HG02973 (cell line): ENCODE measurements at regions not wholly inside any gene's neighbourhood (a gene's known extent, or its start where the extent isn't known, plus 50 kb on each side); places are given as distances from the start of the nearest gene placed in this dataset.

ENCODE experiments used
- ATAC-seq: cut with Tn5 transposase; IDR thresholded peaks from one replicate; pipeline ENCODE4 v1.9.1; 2021; ENCODE audit warnings: moderate library complexity; ENCODE audit not compliant: unreplicated experiment

GRCh38 chr12:115473257-115473956, 789.4 kb upstream of the TBX3 start:
- ATAC-seq: no peak

GRCh38 chr12:115472852-115473251, 788.9 kb upstream of the TBX3 start:
- ATAC-seq: no peak

GRCh38 chr12:115470977-115471376, 787.0 kb upstream of the TBX3 start:
- no peak for ATAC-seq

- no peak for ATAC-seq
Observed at GRCh38 chr12:115470526-115470925, 786.6 kb upstream of the TBX3 start.

DNA sequence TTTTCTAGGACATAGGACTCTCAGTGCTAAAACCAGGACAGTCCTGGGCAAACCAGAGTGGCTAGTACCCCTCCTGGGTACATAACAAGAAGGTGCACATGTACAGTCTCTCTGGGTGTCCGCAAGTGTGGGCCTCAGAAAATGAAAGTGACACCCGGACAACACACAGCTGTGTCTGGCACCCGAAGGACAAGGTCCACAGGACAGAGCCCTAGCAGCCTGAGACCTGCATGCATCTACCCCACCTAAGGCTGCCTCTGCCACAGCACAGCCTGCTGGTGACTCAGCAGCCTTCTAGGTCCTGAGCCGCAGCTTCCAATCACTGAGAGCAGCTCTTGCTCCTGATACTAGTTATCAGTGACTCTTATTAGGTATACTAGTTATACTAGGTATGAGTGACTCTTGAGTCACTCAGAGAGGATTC, 784.1 kb upstream of the TBX3 start:
- no peak for ATAC-seq

GRCh38 chr12:115467531-115467930, 783.6 kb upstream of the TBX3 start:
- no peak for ATAC-seq

DNA sequence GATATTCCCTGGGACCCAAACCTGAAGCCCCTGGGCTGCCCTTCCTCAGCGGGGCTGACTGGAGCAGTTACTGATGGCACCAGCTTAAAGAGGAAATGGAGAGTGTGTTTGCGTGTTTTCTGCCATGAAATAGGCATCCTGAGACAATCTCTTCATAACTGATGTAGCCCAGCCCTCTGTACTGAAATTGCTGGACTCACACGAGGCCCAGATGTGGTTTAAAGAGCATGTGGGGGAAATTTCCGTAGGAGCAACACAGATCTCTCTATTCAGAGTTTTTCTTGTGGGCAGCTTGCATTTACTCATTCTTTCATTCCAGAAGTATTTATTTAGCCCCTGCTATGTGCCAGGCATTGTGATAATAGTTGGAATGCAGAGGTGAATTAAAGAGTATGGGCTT, 782.1 kb upstream of the TBX3 start:
- no peak for ATAC-seq

GRCh38 chr12:115464661-115465060, 780.7 kb upstream of the TBX3 start:
- ATAC-seq: no peak

DNA sequence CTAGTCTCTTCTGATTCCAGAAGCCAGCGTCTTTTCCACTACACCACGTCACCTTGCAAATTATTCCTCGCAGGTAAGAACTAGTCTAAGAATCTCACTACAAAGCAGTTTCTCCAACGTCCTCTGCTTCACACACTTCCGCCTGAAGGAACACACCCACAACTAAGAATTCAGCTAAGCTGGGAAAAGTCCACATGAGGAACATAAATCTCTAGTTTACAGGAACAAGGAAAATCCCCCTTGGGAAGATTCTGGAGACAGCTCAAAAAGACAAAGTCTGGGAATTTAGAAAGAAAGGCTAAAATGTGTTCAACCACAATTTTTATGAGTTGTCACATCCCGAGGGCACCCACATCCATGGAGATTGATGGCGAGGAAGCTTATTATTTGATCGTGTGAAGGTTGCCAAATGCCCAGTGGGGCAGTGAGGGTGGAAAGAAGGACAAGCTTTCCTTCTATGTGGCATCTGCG, 780.2 kb upstream of the TBX3 start:
- no peak for ATAC-seq

GRCh38 chr12:115461401-115461800, 777.4 kb upstream of the TBX3 start:
- no peak for ATAC-seq

GRCh38 chr12:115457798-115458197, 773.8 kb upstream of the TBX3 start:
- no peak for ATAC-seq

GRCh38 chr12:115456946-115457689, 773.1 kb upstream of the TBX3 start:
- ATAC-seq: no peak

- ATAC-seq: no peak
Observed at GRCh38 chr12:115455268-115455681, 771.3 kb upstream of the TBX3 start.

DNA sequence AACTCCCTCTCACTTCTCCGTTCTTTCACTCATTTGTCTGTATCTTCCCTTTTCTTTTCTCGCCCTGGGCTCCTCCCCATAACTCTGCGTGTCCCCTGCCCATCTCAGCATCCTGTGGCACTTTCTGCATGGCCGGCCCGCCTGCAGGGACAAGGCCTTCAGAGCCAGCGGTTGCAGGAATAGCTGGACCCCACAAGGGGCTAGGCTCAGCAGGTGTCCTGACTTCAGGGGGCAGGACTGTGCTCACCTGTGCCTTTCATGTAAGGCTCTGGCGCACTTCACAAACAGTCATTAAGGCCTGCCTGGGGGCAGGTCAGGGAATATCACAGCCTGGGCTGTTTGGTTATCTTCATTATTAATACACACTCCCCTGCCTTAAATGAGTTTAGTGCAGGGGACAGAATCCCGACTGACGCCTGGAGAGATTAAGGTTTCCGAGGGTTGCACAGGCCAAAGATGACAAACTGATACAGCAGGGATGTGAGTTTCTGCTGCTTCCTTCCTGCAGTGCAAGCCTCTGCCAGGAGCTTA, 768.8 kb upstream of the TBX3 start:
- ATAC-seq: no peak

DNA sequence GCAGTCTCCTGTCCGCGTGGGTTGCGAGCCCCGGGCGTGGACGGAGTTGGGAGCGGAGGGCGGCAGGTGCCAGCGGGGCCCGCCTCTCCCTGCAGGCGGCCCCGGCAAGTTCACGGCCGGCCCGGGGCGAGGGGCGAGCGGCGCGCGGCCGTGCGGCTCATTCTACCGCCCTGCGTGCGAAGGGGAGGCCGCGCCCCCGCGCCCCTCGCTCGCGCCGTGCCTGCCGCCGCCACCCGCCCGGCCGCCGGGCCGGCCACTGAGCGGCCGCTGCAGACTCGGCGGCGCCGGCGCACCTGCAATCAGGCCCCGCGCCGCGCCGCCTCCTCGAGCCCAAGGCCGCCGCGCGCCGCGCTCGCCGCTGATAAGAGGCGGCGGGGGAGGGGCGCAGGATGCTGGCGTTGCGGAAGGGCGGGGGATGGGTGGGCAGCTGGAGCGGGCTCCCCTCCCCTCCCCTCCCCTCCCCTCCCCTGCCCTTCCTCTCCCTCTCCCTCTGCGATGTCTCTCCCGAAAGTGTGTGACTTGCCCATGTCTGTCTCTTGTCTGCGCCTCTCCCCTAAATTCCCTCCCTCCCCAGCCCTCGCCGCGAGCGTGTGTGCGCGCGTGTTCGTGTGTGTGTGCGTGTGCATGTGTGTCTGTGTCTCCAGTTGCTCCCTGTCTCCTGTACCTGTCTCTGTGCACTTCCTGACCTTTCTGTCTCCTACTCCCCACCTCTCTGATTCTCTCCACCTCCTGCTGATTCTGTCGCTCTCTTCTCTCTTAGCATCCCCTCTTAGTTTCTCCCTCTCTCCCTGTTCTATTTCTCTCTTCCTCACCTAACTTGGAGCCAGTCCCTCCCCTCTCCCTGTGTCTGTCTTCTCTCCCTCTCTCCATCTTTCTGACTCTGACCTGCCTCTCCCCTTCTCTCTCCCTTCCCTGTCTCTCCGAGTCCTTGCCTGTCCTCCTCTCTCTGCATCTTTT, 768.1 kb upstream of the TBX3 start:
- ATAC-seq: no peak

DNA sequence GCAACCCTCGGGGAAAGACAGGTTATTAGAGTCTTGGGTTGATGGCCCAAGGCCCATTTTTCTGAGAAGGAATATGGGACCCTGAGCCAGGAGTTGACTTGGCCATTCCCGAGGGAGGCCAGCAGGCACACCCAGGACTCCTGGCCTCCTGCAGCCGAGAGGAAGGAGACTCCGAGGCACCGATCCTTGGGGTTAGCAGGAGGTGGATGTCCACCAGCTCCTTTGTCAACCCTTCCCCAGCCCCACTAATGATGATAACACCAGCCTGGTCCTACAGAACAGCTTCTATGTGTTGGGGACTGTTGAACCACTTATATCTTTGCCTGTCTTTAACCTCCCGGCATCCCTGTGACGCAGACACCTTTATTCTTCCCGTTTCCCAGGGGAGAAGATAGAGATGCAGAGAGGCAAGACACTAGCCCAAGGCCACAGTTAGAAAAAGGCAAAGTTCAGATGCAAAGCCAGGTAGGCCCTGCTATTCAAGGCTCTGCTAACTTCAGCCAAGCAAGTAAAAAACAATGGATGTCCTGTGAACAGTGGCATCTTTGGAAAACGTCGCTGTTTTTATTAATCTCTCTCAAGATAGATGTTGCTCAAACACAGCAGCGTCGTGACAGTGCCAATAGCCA, 767.3 kb upstream of the TBX3 start:
- no peak for ATAC-seq

- ATAC-seq: no peak
Observed at GRCh38 chr12:115450710-115451109, 766.7 kb upstream of the TBX3 start.

DNA sequence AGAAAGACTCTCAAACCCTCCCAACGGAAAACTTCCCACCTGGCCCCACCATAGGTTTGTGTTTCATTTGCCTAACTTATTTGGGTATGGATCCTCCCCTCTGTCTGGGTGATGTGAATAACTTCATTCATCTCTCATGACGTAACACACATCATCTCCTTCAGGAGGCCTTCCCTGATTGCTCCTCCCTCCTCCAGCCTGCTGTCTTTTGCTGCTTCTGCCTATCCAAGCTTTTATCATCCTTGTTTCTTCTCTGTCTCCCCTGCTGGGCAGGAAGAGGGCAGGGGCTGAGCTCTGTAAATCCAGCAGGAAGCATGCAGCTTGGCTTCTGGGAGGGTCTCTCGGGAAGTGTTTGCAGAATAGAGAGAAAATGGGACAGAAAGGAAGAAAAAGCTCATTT, 766.0 kb upstream of the TBX3 start:
- ATAC-seq: no peak

GRCh38 chr12:115449526-115449925, 765.6 kb upstream of the TBX3 start:
- ATAC-seq: no peak

- no peak for ATAC-seq
Observed at GRCh38 chr12:115444346-115444745, 760.4 kb upstream of the TBX3 start.
